DMS 273 (cell line): ENCODE measurements at regions not wholly inside any gene's neighbourhood (a gene's known extent, or its start where the extent isn't known, plus 50 kb on each side); places are given as distances from the start of the nearest gene placed in this dataset.

ENCODE experiments used
- DNase-seq: peaks from one replicate; lab custom pipeline; 2025; ENCODE audit not compliant: unreplicated experiment; lab: John Stamatoyannopoulos, UW

GRCh38 chr7:17016402-17017010 is 134.7 kb upstream of the AGR3 start:
- DNase-seq: no peak

- no peak for DNase-seq
Observed at GRCh38 chr7:17019106-17019505, 137.3 kb upstream of the AGR3 start.

- no peak for DNase-seq
Observed at GRCh38 chr7:17020250-17020649, 138.5 kb upstream of the AGR3 start.

- DNase-seq: no peak
Observed at GRCh38 chr7:17021205-17021604, 139.4 kb upstream of the AGR3 start.

GRCh38 chr7:17022920-17023319 is 141.1 kb upstream of the AGR3 start:
- no peak for DNase-seq

- no peak for DNase-seq
Observed at GRCh38 chr7:17026269-17026668, 144.5 kb upstream of the AGR3 start.

GRCh38 chr7:17027143-17027788 is 145.5 kb upstream of the AGR3 start:
- DNase-seq: no peak

- DNase-seq: no peak
Observed at GRCh38 chr7:17027789-17028152, 146.0 kb upstream of the AGR3 start.

GRCh38 chr7:17029150-17029549 is 147.4 kb upstream of the AGR3 start:
- no peak for DNase-seq

- DNase-seq: no peak
Observed at GRCh38 chr7:17030559-17030958, 148.8 kb upstream of the AGR3 start.

GRCh38 chr7:17031906-17032551 is 150.2 kb upstream of the AGR3 start:
- no peak for DNase-seq

GRCh38 chr7:17033245-17033644 is 151.5 kb upstream of the AGR3 start:
- no peak for DNase-seq

GRCh38 chr7:17036584-17036983 is 154.8 kb upstream of the AGR3 start:
- no peak for DNase-seq

- no peak for DNase-seq
Observed at GRCh38 chr7:17037356-17037755, 155.6 kb upstream of the AGR3 start.

- DNase-seq: no peak
Observed at GRCh38 chr7:17038160-17038782, 156.5 kb upstream of the AGR3 start.

GRCh38 chr7:17038783-17039170 is 157.0 kb upstream of the AGR3 start:
- no peak for DNase-seq

- no peak for DNase-seq
Observed at GRCh38 chr7:17039372-17039771, 157.6 kb upstream of the AGR3 start.

GRCh38 chr7:17040716-17041115 is 158.9 kb upstream of the AGR3 start:
- DNase-seq: no peak

- DNase-seq: no peak
Observed at GRCh38 chr7:17041324-17041723, 159.5 kb upstream of the AGR3 start.

- no peak for DNase-seq
Observed at GRCh38 chr7:17042211-17042610, 160.4 kb upstream of the AGR3 start.

GRCh38 chr7:17043012-17043877 is 161.5 kb upstream of the AGR3 start:
- no peak for DNase-seq
